GM12875 (cell line): ENCODE measurements at regions not wholly inside any gene's neighbourhood (a gene's known extent, or its start where the extent isn't known, plus 50 kb on each side); places are given as distances from the start of the nearest gene placed in this dataset.

Experiments
- H3K4me3 ChIP-seq: one replicate; pipeline ENCODE4 v1.5.1; 2011; ENCODE audit warnings: low read depth, low read length, control low read depth
- CTCF ChIP-seq: IDR thresholded peaks from 2 replicates; pipeline ENCODE4 v1.5.1; 2011; ENCODE audit warnings: low read depth, mild to moderate bottlenecking, control low read depth, inconsistent platforms, low read length, moderate library complexity, borderline replicate concordance; ENCODE audit not compliant: insufficient read depth

- H3K4me3 ChIP-seq: no peak overlapping the region
- no peak for TF ChIP-seq CTCF
Observed at GRCh38 chr2:81195017-81195773, 890.6 kb upstream of the LRRTM1 start.

GRCh38 chr2:81194581-81194980, 890.0 kb upstream of the LRRTM1 start:
- H3K4me3 ChIP-seq: no peak overlapping the region
- TF ChIP-seq CTCF: no peak

- no peak for TF ChIP-seq CTCF
- no peak overlapping the region for H3K4me3 ChIP-seq
Observed at GRCh38 chr2:81194176-81194575, 889.6 kb upstream of the LRRTM1 start.

GRCh38 chr2:81181845-81182244, 877.3 kb upstream of the LRRTM1 start:
- H3K4me3 ChIP-seq: no peak overlapping the region
- no peak for TF ChIP-seq CTCF

- H3K4me3 ChIP-seq: no peak overlapping the region
- no peak for TF ChIP-seq CTCF
Observed at GRCh38 chr2:81171447-81171846, 866.9 kb upstream of the LRRTM1 start.

GRCh38 chr2:81163583-81163982, 859.0 kb upstream of the LRRTM1 start:
- no peak overlapping the region for H3K4me3 ChIP-seq
- TF ChIP-seq CTCF: no peak

- no peak overlapping the region for H3K4me3 ChIP-seq
- no peak for TF ChIP-seq CTCF
Observed at GRCh38 chr2:81158505-81158904, 854.0 kb upstream of the LRRTM1 start.
